ENCODE measurements at regions not wholly inside any gene's neighbourhood (a gene's known extent, or its start where the extent isn't known, plus 50 kb on each side); places are given as distances from the start of the nearest gene placed in this dataset.

- no peak overlapping the region for H3K4me3 ChIP-seq (ENCODE audit: insufficient read depth, low read length, poor library complexity, severe bottlenecking)
- H3F3A ChIP-seq (ENCODE audit: insufficient read depth) = no peaks in the 10 kb centered on the region
- TF ChIP-seq EZH2phosphoT487 (conservative IDR thresholded peaks at IDR 0.05; ENCODE audit: low read length) = no peak
- TF ChIP-seq CTCF (IDR thresholded peaks at IDR 0.05; ENCODE audit: insufficient read depth, low read length, poor library complexity, severe bottlenecking) = no peak
- H3K79me2 ChIP-seq (ENCODE audit: insufficient read depth, low read length) = no peaks in the 10 kb centered on the region
- no peaks in the 10 kb centered on the region for H4K20me1 ChIP-seq (ENCODE audit: low read depth, low read length)
- H3K9me3 ChIP-seq (ENCODE audit: insufficient read depth, low read length) = no peaks in the 10 kb centered on the region
- no peaks in the 10 kb centered on the region for H3K36me3 ChIP-seq (ENCODE audit: low read length)
- no peak overlapping the region for H3K9ac ChIP-seq (ENCODE audit: low read length)
- H3K4me2 ChIP-seq (ENCODE audit: low read depth, low read length, poor library complexity, severe bottlenecking) = no peak overlapping the region
- H3K27me3 ChIP-seq (ENCODE audit: low read length) = no peaks in the 10 kb centered on the region
- no peak overlapping the region for H2AFZ ChIP-seq (ENCODE audit: low read depth, low read length, severe bottlenecking)
- H3K27ac ChIP-seq (ENCODE audit: low read depth, low read length) = no peak overlapping the region
- H3K9me2 ChIP-seq (replicated peaks; ENCODE audit: insufficient read depth, low read length) = no peaks in the 10 kb centered on the region
Observed at GRCh38 chr3:148266341-148266740, 431.4 kb upstream of the AGTR1 start.

- Histone ChIP-seq H3K27ac (ENCODE audit: low read depth, low read length) (no peak overlapping the region), H3K79me2 (ENCODE audit: insufficient read depth, low read length) (no peaks in the 10 kb centered on the region), H2AFZ (ENCODE audit: low read depth, low read length, severe bottlenecking) (no peak overlapping the region), H3F3A (ENCODE audit: insufficient read depth) (no peaks in the 10 kb centered on the region), H3K4me3 (ENCODE audit: insufficient read depth, low read length, poor library complexity, severe bottlenecking) (no peak overlapping the region), H3K4me2 (ENCODE audit: low read depth, low read length, poor library complexity, severe bottlenecking) (no peak overlapping the region), H3K9me2 (replicated peaks; ENCODE audit: insufficient read depth, low read length) (no peaks in the 10 kb centered on the region), H4K20me1 (ENCODE audit: low read depth, low read length) (no peaks in the 10 kb centered on the region), H3K36me3 (ENCODE audit: low read length) (no peaks in the 10 kb centered on the region), H3K9me3 (ENCODE audit: insufficient read depth, low read length) (no peaks in the 10 kb centered on the region), H3K27me3 (ENCODE audit: low read length) (no peaks in the 10 kb centered on the region), H3K9ac (ENCODE audit: low read length) (no peak overlapping the region)
- no peak for TF ChIP-seq CTCF (IDR thresholded peaks at IDR 0.05; ENCODE audit: insufficient read depth, low read length, poor library complexity, severe bottlenecking)
- TF ChIP-seq EZH2phosphoT487 (conservative IDR thresholded peaks at IDR 0.05; ENCODE audit: low read length) = no peak
Observed at GRCh38 chr3:148269816-148270215, 427.9 kb upstream of the AGTR1 start.

- Histone ChIP-seq H3K27me3 (ENCODE audit: low read length) (no peaks in the 10 kb centered on the region; the same call in 1 of the 2 replicates), H3F3A (ENCODE audit: insufficient read depth) (no peaks in the 10 kb centered on the region), H3K36me3 (ENCODE audit: low read length) (no peaks in the 10 kb centered on the region), H3K9me3 (ENCODE audit: insufficient read depth, low read length) (no peaks in the 10 kb centered on the region), H3K9me2 (replicated peaks; ENCODE audit: insufficient read depth, low read length) (no peaks in the 10 kb centered on the region), H4K20me1 (ENCODE audit: low read depth, low read length) (no peaks in the 10 kb centered on the region), H2AFZ (ENCODE audit: low read depth, low read length, severe bottlenecking) (no peak overlapping the region), H3K79me2 (ENCODE audit: insufficient read depth, low read length) (no peaks in the 10 kb centered on the region), H3K27ac (ENCODE audit: low read depth, low read length) (no peak overlapping the region), H3K4me2 (ENCODE audit: low read depth, low read length, poor library complexity, severe bottlenecking) (no peak overlapping the region), H3K4me3 (ENCODE audit: insufficient read depth, low read length, poor library complexity, severe bottlenecking) (no peak overlapping the region), H3K9ac (ENCODE audit: low read length) (no peak overlapping the region)
- no peak for TF ChIP-seq CTCF (IDR thresholded peaks at IDR 0.05; ENCODE audit: insufficient read depth, low read length, poor library complexity, severe bottlenecking)
- no peak for TF ChIP-seq EZH2phosphoT487 (conservative IDR thresholded peaks at IDR 0.05; ENCODE audit: low read length)
Observed at GRCh38 chr3:148280623-148281242, 417.0 kb upstream of the AGTR1 start.
